SK-N-SH (cell line): ENCODE measurements at regions not wholly inside any gene's neighbourhood (a gene's known extent, or its start where the extent isn't known, plus 50 kb on each side); places are given as distances from the start of the nearest gene placed in this dataset.

Source experiments
- CTCF ChIA-PET: fragments of 300-600, 350-600 bp; formaldehyde crosslinking; extraction: SDS; loops from one replicate; lab custom pipeline; 2021; lab: Yijun Ruan, JAX
- POLR2A ChIA-PET: fragments of 350-600 bp; sonication (Branson Sonifier 250); formaldehyde crosslinking; extraction: SDS; loops from one replicate; lab custom pipeline; 2020; ENCODE audit warnings: antibody characterized with exemption, inconsistent platforms; lab: Yijun Ruan, JAX
- DNase-seq: peaks from one replicate; pipeline ENCODE4 v3.0.0; 2012
- H2AFZ ChIP-seq: fragments of 200-600 bp; sonication (generic); 2 replicates; pipeline ENCODE4 v1.8.1; 2016; ENCODE audit warnings: antibody characterized with exemption, mild to moderate bottlenecking, low read depth
- H3F3A ChIP-seq: fragments of 200-600 bp; sonication (generic); replicated peaks from 2 replicates; pipeline ENCODE3; 2016; ENCODE audit warnings: antibody characterized with exemption, mild to moderate bottlenecking; ENCODE audit not compliant: insufficient read depth
- H3K27ac ChIP-seq, 2 experiments: fragments of 200-500 bp in 1 of 2; fragments of 200-600 bp in 1 of 2; sonication (Bioruptor generic) in 1 of 2; sonication (generic), shearing (Covaris generic) in 1 of 2; 2 replicates each; pipeline versions ENCODE4 v1.5.1 to v1.6.1; 2014 to 2016; ENCODE audit warnings: low read depth in 2 of 2, inconsistent platforms in 1 of 2, low read length in 1 of 2, mild to moderate bottlenecking in 1 of 2, mixed read lengths in 1 of 2
- H3K27me3 ChIP-seq: fragments of 200-600 bp; sonication (generic), shearing (Covaris generic); 2 replicates; pipeline ENCODE4 v1.6.1; 2016; ENCODE audit warnings: mixed run types; ENCODE audit not compliant: insufficient read depth
- H3K36me3 ChIP-seq, 2 experiments: fragments of 200-500 bp in 1 of 2; fragments of 200-600 bp in 1 of 2; sonication (Bioruptor generic) in 1 of 2; sonication (generic) in 1 of 2; replicated peaks in 1 of 2; 2 replicates each; pipeline versions ENCODE3 to v1.5.1; 2014 to 2016; ENCODE audit warnings: low read length in 1 of 2, mild to moderate bottlenecking in 1 of 2; ENCODE audit not compliant: insufficient read depth in 2 of 2, control insufficient read depth in 1 of 2
- H3K4me1 ChIP-seq, 2 experiments: fragments of 200-500 bp in 1 of 2; fragments of 200-600 bp in 1 of 2; sonication (Bioruptor generic) in 1 of 2; sonication (generic), shearing (Covaris generic) in 1 of 2; 2 replicates each; pipeline versions ENCODE4 v1.5.1 to v1.6.1; 2014 to 2016; ENCODE audit warnings: low read depth in 1 of 2, low read length in 1 of 2, mixed run types in 1 of 2; ENCODE audit not compliant: insufficient read depth in 2 of 2, control insufficient read depth in 1 of 2
- H3K4me2 ChIP-seq: fragments of 200-600 bp; sonication (generic), shearing (Covaris generic); 2 replicates; pipeline ENCODE4 v1.6.1; 2017; ENCODE audit warnings: mixed run types
- H3K4me3 ChIP-seq, 2 experiments: fragments of 200-500 bp in 1 of 2; fragments of 200-600 bp in 1 of 2; sonication (Bioruptor generic) in 1 of 2; sonication (generic), shearing (Covaris generic) in 1 of 2; 2 replicates each; pipeline versions ENCODE4 v1.5.1 to v1.8.1; 2014 to 2016; ENCODE audit warnings: low read depth in 2 of 2, inconsistent platforms in 1 of 2, low read length in 1 of 2, mild to moderate bottlenecking in 1 of 2, mixed read lengths in 1 of 2, moderate library complexity in 1 of 2
- H3K79me2 ChIP-seq: fragments of 200-600 bp; sonication (generic); 2 replicates; pipeline ENCODE4 v1.8.1; 2017; ENCODE audit warnings: mild to moderate bottlenecking; ENCODE audit not compliant: insufficient read depth
- H3K9ac ChIP-seq: fragments of 200-600 bp; sonication (generic); 2 replicates; pipeline ENCODE4 v1.6.1; 2017; ENCODE audit warnings: mixed run types
- H3K9me2 ChIP-seq: fragments of 200-600 bp; sonication (generic); 2 replicates; pipeline ENCODE4 v1.6.1; 2017; ENCODE audit warnings: mixed run types
- H3K9me3 ChIP-seq: fragments of 200-600 bp; sonication (generic); 2 replicates; pipeline ENCODE4 v1.6.1; 2017; ENCODE audit warnings: mixed run types, mild to moderate bottlenecking, moderate library complexity
- H4K20me1 ChIP-seq: fragments of 200-600 bp; sonication (generic); 2 replicates; pipeline ENCODE4 v1.6.1; 2017; ENCODE audit warnings: mild to moderate bottlenecking, mixed run types; ENCODE audit not compliant: insufficient read depth
- ELF1 ChIP-seq: IDR thresholded peaks from 2 replicates; pipeline ENCODE4 v1.4.0; 2012
- JUND ChIP-seq: IDR thresholded peaks from 2 replicates; pipeline ENCODE4 v1.4.0; 2012
- MEF2A ChIP-seq: IDR thresholded peaks from 2 replicates; pipeline ENCODE4 v1.4.0; 2012; ENCODE audit warnings: low read depth, borderline replicate concordance
- MXI1 ChIP-seq: IDR thresholded peaks from 2 replicates; pipeline ENCODE4 v1.6.1; 2012; ENCODE audit warnings: mild to moderate bottlenecking, low read depth, low read length, improper control_type of control experiment
- RFX5 ChIP-seq: IDR thresholded peaks from 2 replicates; pipeline ENCODE4 v1.6.1; 2012; ENCODE audit warnings: mild to moderate bottlenecking, improper control_type of control experiment, low read length
- WGBS: methylation state at CpG from one replicate; pipeline ENCODE4 v1.1.6; 2017; ENCODE audit warnings: low lambda C conversion rate; 5-methylcytosine and 5-hydroxymethylcytosine counted together
- TF ChIP-seq, protein P1 (sequence below): IDR thresholded peaks from 2 replicates; pipeline ENCODE4 v1.4.0; 2012; ENCODE audit warnings: low read depth
- TF ChIP-seq, protein P2 (sequence below): IDR thresholded peaks from 2 replicates; pipeline ENCODE4 v1.6.1; 2012; ENCODE audit warnings: mild to moderate bottlenecking, low read depth, low read length, moderate library complexity
- TF ChIP-seq, protein P3 (sequence below): fragments of 150-350 bp; IDR thresholded peaks from 2 replicates; pipeline ENCODE4 v1.6.1; 2017; ENCODE audit warnings: antibody characterized with exemption, low read length, low read depth, borderline replicate concordance

DNA sequence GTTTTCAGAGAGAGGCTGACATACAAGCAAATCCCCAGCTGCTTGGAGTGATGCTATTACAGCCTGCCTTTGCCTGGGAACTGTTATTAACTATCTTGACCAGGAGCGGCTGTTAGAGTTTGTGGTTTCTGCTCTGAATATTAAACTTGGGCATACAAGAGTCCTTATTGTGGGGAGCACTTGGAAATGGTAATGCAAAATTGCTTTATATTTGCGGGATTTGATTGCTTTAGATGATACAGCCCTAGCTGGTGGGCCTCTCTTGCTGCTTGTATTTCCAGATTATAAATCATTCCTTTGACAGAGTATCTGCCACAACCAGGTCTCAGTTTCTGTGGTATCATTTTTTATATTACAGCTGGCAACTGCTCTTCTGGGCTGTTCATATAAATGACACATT, 101.9 kb upstream of the FAM204A start:
- Histone ChIP-seq H3K27me3 (no peaks in the 10 kb centered on the region), H3K4me2 (no peak overlapping the region)
- WGBS, result 26% methylated on average over 2 of the region's 2 CpGs

DNA sequence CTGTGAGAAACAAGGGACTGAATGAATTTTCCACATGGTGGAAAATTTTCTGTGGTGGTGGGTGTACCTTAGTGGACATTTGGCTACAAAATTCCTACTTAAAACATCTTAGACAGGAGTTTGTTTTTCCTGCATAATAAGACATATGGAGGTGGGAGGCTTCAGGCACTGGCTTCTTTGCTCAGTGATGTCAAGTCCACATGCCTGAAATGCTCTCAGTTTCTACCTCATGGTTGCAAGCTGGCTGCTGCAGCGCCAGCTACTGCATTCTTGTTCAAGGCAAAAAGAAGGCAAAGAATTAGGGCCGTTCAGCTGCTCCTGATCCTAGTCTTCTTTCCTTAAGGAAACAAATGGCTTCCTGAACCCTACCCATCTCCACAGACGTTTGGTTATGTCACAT, 99.9 kb upstream of the FAM204A start:
- no peak for DNase-seq
- Histone ChIP-seq H3K9me2 (no peaks in the 10 kb centered on the region), H3F3A (no peaks in the 10 kb centered on the region), H3K4me3 (no peak overlapping the region), H4K20me1 (no peaks in the 10 kb centered on the region), H3K27ac (no peak overlapping the region), H3K79me2 (no peaks in the 10 kb centered on the region), H3K4me1 (no peaks in the 10 kb centered on the region)
- TF ChIP-seq, protein P1, sequence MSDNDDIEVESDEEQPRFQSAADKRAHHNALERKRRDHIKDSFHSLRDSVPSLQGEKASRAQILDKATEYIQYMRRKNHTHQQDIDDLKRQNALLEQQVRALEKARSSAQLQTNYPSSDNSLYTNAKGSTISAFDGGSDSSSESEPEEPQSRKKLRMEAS, result no peak
- TF ChIP-seq ELF1 (no peak), RFX5 (no peak), MEF2A (no peak), MXI1 (no peak)
- TF ChIP-seq, protein P2, sequence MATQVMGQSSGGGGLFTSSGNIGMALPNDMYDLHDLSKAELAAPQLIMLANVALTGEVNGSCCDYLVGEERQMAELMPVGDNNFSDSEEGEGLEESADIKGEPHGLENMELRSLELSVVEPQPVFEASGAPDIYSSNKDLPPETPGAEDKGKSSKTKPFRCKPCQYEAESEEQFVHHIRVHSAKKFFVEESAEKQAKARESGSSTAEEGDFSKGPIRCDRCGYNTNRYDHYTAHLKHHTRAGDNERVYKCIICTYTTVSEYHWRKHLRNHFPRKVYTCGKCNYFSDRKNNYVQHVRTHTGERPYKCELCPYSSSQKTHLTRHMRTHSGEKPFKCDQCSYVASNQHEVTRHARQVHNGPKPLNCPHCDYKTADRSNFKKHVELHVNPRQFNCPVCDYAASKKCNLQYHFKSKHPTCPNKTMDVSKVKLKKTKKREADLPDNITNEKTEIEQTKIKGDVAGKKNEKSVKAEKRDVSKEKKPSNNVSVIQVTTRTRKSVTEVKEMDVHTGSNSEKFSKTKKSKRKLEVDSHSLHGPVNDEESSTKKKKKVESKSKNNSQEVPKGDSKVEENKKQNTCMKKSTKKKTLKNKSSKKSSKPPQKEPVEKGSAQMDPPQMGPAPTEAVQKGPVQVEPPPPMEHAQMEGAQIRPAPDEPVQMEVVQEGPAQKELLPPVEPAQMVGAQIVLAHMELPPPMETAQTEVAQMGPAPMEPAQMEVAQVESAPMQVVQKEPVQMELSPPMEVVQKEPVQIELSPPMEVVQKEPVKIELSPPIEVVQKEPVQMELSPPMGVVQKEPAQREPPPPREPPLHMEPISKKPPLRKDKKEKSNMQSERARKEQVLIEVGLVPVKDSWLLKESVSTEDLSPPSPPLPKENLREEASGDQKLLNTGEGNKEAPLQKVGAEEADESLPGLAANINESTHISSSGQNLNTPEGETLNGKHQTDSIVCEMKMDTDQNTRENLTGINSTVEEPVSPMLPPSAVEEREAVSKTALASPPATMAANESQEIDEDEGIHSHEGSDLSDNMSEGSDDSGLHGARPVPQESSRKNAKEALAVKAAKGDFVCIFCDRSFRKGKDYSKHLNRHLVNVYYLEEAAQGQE, result no peak
- TF ChIP-seq, all 33 proteins: peak for 0
- no peak overlapping the region for H2AFZ ChIP-seq
- H3K9me3 ChIP-seq, result no peaks in the 10 kb centered on the region
- no peak overlapping the region for H3K9ac ChIP-seq
- no peaks in the 10 kb centered on the region for H3K36me3 ChIP-seq
- POLR2A ChIA-PET, result no interaction called here
- CTCF ChIA-PET, result interaction anchor here (1.0 to 1.4 kb wide), 2 partner anchors 10 to 17 kb away, joined by 3 to 4 read pairs; no protein-coding TSS in a partner anchor
- H3K4me2 ChIP-seq, result no peak overlapping the region
- H3K27me3 ChIP-seq, result no peaks in the 10 kb centered on the region
- 22% methylated on average over 3 of the region's 3 CpGs for WGBS

More for the DNA sequence above, 101.9 kb upstream of the FAM204A start:
- Histone ChIP-seq H2AFZ (no peak overlapping the region), H3K9ac (no peak overlapping the region), H3K9me3 (no peaks in the 10 kb centered on the region), H3F3A (no peaks in the 10 kb centered on the region), H3K4me1 (peaks cover 0 to 3% of the 10 kb centered on the region in 2 experiments; a peak in 1 of 4 replicates), H4K20me1 (no peaks in the 10 kb centered on the region), H3K27ac (no peak overlapping the region), H3K79me2 (no peaks in the 10 kb centered on the region), H3K4me3 (no peak overlapping the region), H3K36me3 (no peaks in the 10 kb centered on the region), H3K9me2 (no peaks in the 10 kb centered on the region)
- CTCF ChIA-PET, result interaction anchor here (0.9 to 1.7 kb wide), 6 partner anchors 15 to 185 kb away, joined by 3 to 4 read pairs (median 4); no protein-coding TSS in a partner anchor
- no peak for DNase-seq
- POLR2A ChIA-PET, result no interaction called here
- TF ChIP-seq JUND (no peak), MXI1 (no peak)
- TF ChIP-seq, protein P3, sequence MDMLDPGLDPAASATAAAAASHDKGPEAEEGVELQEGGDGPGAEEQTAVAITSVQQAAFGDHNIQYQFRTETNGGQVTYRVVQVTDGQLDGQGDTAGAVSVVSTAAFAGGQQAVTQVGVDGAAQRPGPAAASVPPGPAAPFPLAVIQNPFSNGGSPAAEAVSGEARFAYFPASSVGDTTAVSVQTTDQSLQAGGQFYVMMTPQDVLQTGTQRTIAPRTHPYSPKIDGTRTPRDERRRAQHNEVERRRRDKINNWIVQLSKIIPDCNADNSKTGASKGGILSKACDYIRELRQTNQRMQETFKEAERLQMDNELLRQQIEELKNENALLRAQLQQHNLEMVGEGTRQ, result no peak
